ENCODE measurements at regions not wholly inside any gene's neighbourhood (a gene's known extent, or its start where the extent isn't known, plus 50 kb on each side); places are given as distances from the start of the nearest gene placed in this dataset.

DNA sequence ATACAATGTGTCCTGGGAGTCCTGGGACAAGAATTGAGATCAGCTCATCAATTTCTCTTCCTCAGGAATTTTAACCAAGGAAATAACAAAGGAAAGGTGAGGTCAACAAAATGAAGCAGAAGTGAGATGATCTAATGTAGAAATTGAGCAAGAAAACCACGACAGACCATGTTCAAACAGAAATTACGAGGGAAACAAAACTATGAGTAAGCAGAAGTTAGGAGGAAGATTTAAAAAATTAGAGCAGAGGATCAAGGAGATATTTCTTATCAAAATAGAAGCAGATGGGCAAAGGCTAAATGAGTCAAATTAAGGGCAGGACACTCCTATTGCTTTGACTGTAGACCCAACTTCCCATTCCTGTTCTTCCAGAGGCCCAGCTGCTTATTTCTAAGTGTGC is 97.4 kb downstream of the HINT1 start:
- TF ChIP-seq, protein P1, sequence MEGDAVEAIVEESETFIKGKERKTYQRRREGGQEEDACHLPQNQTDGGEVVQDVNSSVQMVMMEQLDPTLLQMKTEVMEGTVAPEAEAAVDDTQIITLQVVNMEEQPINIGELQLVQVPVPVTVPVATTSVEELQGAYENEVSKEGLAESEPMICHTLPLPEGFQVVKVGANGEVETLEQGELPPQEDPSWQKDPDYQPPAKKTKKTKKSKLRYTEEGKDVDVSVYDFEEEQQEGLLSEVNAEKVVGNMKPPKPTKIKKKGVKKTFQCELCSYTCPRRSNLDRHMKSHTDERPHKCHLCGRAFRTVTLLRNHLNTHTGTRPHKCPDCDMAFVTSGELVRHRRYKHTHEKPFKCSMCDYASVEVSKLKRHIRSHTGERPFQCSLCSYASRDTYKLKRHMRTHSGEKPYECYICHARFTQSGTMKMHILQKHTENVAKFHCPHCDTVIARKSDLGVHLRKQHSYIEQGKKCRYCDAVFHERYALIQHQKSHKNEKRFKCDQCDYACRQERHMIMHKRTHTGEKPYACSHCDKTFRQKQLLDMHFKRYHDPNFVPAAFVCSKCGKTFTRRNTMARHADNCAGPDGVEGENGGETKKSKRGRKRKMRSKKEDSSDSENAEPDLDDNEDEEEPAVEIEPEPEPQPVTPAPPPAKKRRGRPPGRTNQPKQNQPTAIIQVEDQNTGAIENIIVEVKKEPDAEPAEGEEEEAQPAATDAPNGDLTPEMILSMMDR (IDR thresholded peaks at IDR 0.05), result no peak
- TF ChIP-seq GABPB1 (CRISPR knock-in tag; IDR thresholded peaks at IDR 0.05), result no peak
- TF ChIP-seq TEAD1 (CRISPR knock-in tag; IDR thresholded peaks at IDR 0.05), result no peak
- TF ChIP-seq TEAD4 (CRISPR knock-in tag; IDR thresholded peaks at IDR 0.05), result no peak
- TF ChIP-seq HMGA2 (CRISPR knock-in tag; IDR thresholded peaks at IDR 0.05), result no peak
- no peak for TF ChIP-seq FOXJ3 (CRISPR knock-in tag; IDR thresholded peaks at IDR 0.05; ENCODE audit: borderline replicate concordance)
- no peak for TF ChIP-seq ZBTB43 (CRISPR knock-in tag; IDR thresholded peaks at IDR 0.05)
- TF ChIP-seq MAX (CRISPR knock-in tag; IDR thresholded peaks at IDR 0.05), result no peak
- no peak for TF ChIP-seq ZNF121 (CRISPR knock-in tag; IDR thresholded peaks at IDR 0.05)
- TF ChIP-seq, protein P2, sequence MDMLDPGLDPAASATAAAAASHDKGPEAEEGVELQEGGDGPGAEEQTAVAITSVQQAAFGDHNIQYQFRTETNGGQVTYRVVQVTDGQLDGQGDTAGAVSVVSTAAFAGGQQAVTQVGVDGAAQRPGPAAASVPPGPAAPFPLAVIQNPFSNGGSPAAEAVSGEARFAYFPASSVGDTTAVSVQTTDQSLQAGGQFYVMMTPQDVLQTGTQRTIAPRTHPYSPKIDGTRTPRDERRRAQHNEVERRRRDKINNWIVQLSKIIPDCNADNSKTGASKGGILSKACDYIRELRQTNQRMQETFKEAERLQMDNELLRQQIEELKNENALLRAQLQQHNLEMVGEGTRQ (CRISPR knock-in tag; IDR thresholded peaks at IDR 0.05), result no peak
- no peak for TF ChIP-seq ELF4 (CRISPR knock-in tag; IDR thresholded peaks at IDR 0.05; ENCODE audit: low read depth)
- TF ChIP-seq GRHL2 (CRISPR knock-in tag; IDR thresholded peaks at IDR 0.05; ENCODE audit: insufficient replicate concordance, severe bottlenecking), result no peak
- TF ChIP-seq ESRRA (CRISPR knock-in tag; IDR thresholded peaks at IDR 0.05; ENCODE audit: borderline replicate concordance), result no peak
